DND-41 (cell line): ENCODE measurements at regions not wholly inside any gene's neighbourhood (a gene's known extent, or its start where the extent isn't known, plus 50 kb on each side); places are given as distances from the start of the nearest gene placed in this dataset.

Source experiments
- ATAC-seq: fragments of 200-7000 bp; cut with Tn5 transposase; 3 replicates; pipeline ENCODE4 v1.9.1; 2021; ENCODE audit warnings: low read depth; ENCODE audit not compliant: insufficient read depth
- DNase-seq: peaks from one replicate; pipeline ENCODE4 v3.0.0-alpha.2; 2020
- H2AFZ ChIP-seq: 2 replicates; pipeline ENCODE4 v1.6.0; 2012; ENCODE audit warnings: low read depth, low read length
- H3K27ac ChIP-seq: 2 replicates; pipeline ENCODE4 v1.5.1; 2012; ENCODE audit warnings: low read length, inconsistent platforms
- H3K27me3 ChIP-seq: fragments of 200-600 bp; sonication (generic); 2 replicates; pipeline ENCODE4 v1.6.0; 2012; ENCODE audit warnings: low read length, mild to moderate bottlenecking, inconsistent platforms; ENCODE audit not compliant: insufficient read depth, poor library complexity
- H3K36me3 ChIP-seq: 2 replicates; pipeline ENCODE4 v1.5.1; 2012; ENCODE audit warnings: low read length, inconsistent platforms; ENCODE audit not compliant: insufficient read depth
- H3K4me1 ChIP-seq: 2 replicates; pipeline ENCODE4 v1.5.1; 2012; ENCODE audit warnings: mild to moderate bottlenecking, low read length; ENCODE audit not compliant: insufficient read depth
- H3K4me2 ChIP-seq: 2 replicates; pipeline ENCODE4 v1.6.0; 2012; ENCODE audit warnings: mild to moderate bottlenecking, moderate library complexity, low read length, inconsistent platforms; ENCODE audit not compliant: insufficient read depth
- H3K4me3 ChIP-seq, 2 experiments: fragments of 200-600 bp in 1 of 2; shearing (Covaris generic) in 1 of 2; 2 replicates each; pipeline ENCODE4 v1.5.1; 2012 to 2016; ENCODE audit warnings: inconsistent platforms in 2 of 2, low read length in 2 of 2, mild to moderate bottlenecking in 2 of 2, low read depth in 1 of 2, moderate library complexity in 1 of 2
- H3K79me2 ChIP-seq: 2 replicates; pipeline ENCODE4 v1.6.0; 2012; ENCODE audit warnings: low read length, inconsistent platforms; ENCODE audit not compliant: insufficient read depth
- H3K9ac ChIP-seq: 2 replicates; pipeline ENCODE4 v1.6.0; 2012; ENCODE audit warnings: low read depth, mild to moderate bottlenecking, inconsistent platforms, low read length, moderate library complexity
- H3K9me3 ChIP-seq: 2 replicates; pipeline ENCODE4 v1.5.1; 2012; ENCODE audit warnings: low read length, moderate library complexity, mild to moderate bottlenecking, inconsistent platforms; ENCODE audit not compliant: insufficient read depth, severe bottlenecking
- H4K20me1 ChIP-seq: 2 replicates; pipeline ENCODE4 v1.6.0; 2012; ENCODE audit warnings: low read length; ENCODE audit not compliant: insufficient read depth
- CTCF ChIP-seq: IDR thresholded peaks from 2 replicates; pipeline ENCODE4 v1.5.1; 2012; ENCODE audit warnings: borderline replicate concordance, low read length, moderate library complexity, mild to moderate bottlenecking; ENCODE audit not compliant: poor library complexity, severe bottlenecking; ENCODE audit errors: extremely low read depth
- EZH2 ChIP-seq: IDR thresholded peaks from 3 replicates; pipeline ENCODE4 v1.6.1; 2012; ENCODE audit warnings: borderline replicate concordance, low read depth, mild to moderate bottlenecking, moderate library complexity, low read length, inconsistent platforms; ENCODE audit not compliant: severe bottlenecking

DNA sequence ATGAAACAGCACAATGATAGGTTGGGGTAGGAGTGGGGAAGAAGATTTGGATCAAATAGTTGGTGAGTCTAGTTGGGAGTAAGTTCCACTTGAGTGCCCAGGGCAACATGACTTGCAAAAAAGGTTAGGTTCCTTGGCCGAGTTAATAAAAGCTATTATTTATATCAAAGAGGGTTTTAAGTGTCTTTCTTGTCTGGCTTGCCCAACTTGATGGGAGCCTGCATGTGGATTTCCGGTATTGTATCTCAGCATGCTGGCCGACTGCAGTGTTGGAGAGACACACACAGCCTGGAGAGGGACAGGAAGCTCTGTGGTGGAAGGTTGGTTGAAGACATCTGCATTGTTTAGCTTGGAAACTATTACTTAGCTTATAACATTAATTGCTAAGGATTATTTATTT is 449.5 kb upstream of the TBL1XR1 start:
- ATAC-seq (peak; percentile 79), DNase-seq (peak; percentile 86)
- Histone ChIP-seq H3K79me2 (no peaks in the 10 kb centered on the region), H3K4me3 (no peak overlapping the region), H3K27me3 (no peaks in the 10 kb centered on the region), H3K36me3 (no peaks in the 10 kb centered on the region), H3K4me2 (peak overlapping the region; percentile 57), H3K9me3 (no peaks in the 10 kb centered on the region), H3K9ac (peak overlapping the region; percentile 34; the same call in 1 of the 2 replicates), H4K20me1 (no peaks in the 10 kb centered on the region), H2AFZ (no peak overlapping the region), H3K27ac (peak overlapping the region; percentile 82), H3K4me1 (peaks cover 63% of the 10 kb centered on the region)
- TF ChIP-seq CTCF = peak; percentile 53
- no peak for TF ChIP-seq EZH2

- Histone ChIP-seq H3K27me3 (no peaks in the 10 kb centered on the region), H4K20me1 (no peaks in the 10 kb centered on the region), H3K36me3 (no peaks in the 10 kb centered on the region), H3K27ac (peak overlapping the region; percentile 82), H3K79me2 (no peaks in the 10 kb centered on the region), H3K4me2 (peak overlapping the region; percentile 57), H3K9ac (peak overlapping the region; percentile 34), H3K4me3 (peak overlapping the region in 1 of 2 experiments; percentile 38; a peak in 2 of 4 replicates), H3K9me3 (no peaks in the 10 kb centered on the region), H3K4me1 (peaks cover 57% of the 10 kb centered on the region), H2AFZ (no peak overlapping the region)
- DNase-seq (no peak), ATAC-seq (no peak)
- TF ChIP-seq CTCF (no peak), EZH2 (no peak)
Observed at GRCh38 chr3:177647341-177647740, 450.1 kb upstream of the TBL1XR1 start.

GRCh38 chr3:177647876-177648275 is 450.6 kb upstream of the TBL1XR1 start:
- H3K9me3 ChIP-seq = no peaks in the 10 kb centered on the region
- H3K4me1 ChIP-seq = peaks cover 52% of the 10 kb centered on the region
- H3K4me2 ChIP-seq = peak overlapping the region; percentile 57
- H4K20me1 ChIP-seq = no peaks in the 10 kb centered on the region
- DNase-seq (peak; percentile 77), ATAC-seq (peak; percentile 75)
- H3K9ac ChIP-seq = peak overlapping the region; percentile 34
- no peak overlapping the region for H2AFZ ChIP-seq
- TF ChIP-seq CTCF = no peak
- no peak for TF ChIP-seq EZH2
- no peaks in the 10 kb centered on the region for H3K27me3 ChIP-seq
- peak overlapping the region; percentile 82 for H3K27ac ChIP-seq
- H3K79me2 ChIP-seq = no peaks in the 10 kb centered on the region
- H3K4me3 ChIP-seq = peak overlapping the region in 1 of 2 experiments; percentile 38; a peak in 2 of 4 replicates
- no peaks in the 10 kb centered on the region for H3K36me3 ChIP-seq
